ENCODE measurements at regions not wholly inside any gene's neighbourhood (a gene's known extent, or its start where the extent isn't known, plus 50 kb on each side); places are given as distances from the start of the nearest gene placed in this dataset.

DNA sequence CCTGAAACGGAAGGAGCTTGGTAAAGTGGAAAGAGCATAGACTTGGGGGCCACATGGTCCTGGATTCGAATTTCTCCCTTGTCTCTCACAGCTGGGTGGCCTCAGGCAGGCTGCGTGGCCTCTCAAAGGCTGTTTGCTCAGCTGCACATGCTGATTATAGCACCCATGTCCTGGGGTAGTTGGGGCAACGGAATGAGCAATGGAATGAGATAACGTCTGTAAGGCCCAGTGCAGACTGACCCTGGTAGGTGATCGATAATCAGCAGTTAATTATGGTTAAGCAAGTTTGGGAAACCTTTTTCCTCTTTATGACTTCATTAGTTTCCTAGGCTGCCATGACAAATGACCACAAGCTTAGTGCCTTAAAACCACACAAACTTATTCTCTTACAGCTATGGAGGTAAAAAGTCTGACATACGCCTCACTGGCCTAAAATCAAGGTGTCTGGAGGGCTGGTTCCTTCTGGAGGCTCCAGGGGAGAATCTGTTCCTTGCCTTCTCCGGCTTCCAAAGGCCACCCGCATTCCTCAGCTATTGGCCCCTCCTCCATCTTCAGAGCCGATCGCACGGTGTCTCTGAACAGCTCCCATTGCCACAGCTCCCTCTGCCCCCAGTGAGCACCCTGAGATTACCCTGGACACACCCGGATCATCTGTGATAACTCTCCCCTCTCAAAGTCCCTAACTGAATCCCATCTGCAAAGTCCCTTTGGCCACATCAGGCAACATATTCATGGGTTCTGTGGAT, 294.9 kb upstream of the FOXF1 start:
- DNase-seq (ENCODE audit: low spot score), result no peak

DNA sequence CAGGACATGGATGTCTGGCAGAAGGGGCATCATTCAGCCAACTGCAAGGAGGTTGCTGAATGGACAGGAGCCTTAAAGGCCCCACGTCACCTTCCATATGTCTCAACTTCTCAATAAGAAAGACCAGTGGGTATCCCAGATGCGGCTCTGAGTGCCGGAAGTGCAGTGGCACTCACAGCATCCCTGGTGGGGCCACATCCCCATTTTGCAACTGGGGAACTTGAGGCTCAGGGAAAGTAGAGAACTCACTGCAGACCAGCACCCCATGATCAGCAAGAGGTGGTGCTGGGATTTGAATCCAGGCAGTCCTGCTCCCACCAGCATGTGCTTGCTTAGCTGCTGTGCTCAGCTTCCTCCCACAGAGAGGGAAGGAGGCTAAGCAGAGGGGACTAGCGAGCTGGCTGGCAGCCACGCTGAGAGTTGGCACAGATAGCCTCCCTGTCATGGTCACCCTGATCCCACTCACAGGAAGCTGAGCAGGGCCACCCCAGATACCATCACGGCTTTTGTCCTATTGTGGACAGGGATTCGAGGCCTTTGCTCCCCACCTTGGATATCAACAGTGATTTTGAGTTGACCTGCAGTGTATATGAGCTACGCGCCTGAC, 294.2 kb upstream of the FOXF1 start:
- DNase-seq (ENCODE audit: low spot score), result no peak

DNA sequence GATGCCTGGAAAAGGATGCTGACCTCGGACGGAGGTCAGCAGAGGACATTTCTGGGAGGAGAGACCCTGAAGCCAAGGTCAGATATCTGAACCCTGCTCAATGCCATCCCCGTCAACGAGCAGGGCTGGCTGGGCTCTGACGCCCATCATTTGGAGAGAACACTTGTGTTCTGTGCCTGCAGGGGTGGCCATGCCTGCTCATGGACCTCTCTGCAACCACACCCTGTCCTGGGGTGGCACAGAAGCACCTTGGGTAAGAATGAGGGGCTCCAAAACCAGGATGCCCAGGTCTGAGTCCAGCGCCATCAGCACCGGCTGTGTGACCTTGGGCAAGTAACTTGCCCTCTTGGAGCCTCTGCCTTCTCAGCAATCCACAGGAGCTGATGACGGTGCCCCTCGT, 293.7 kb upstream of the FOXF1 start:
- DNase-seq (ENCODE audit: low spot score), result no peak

DNA sequence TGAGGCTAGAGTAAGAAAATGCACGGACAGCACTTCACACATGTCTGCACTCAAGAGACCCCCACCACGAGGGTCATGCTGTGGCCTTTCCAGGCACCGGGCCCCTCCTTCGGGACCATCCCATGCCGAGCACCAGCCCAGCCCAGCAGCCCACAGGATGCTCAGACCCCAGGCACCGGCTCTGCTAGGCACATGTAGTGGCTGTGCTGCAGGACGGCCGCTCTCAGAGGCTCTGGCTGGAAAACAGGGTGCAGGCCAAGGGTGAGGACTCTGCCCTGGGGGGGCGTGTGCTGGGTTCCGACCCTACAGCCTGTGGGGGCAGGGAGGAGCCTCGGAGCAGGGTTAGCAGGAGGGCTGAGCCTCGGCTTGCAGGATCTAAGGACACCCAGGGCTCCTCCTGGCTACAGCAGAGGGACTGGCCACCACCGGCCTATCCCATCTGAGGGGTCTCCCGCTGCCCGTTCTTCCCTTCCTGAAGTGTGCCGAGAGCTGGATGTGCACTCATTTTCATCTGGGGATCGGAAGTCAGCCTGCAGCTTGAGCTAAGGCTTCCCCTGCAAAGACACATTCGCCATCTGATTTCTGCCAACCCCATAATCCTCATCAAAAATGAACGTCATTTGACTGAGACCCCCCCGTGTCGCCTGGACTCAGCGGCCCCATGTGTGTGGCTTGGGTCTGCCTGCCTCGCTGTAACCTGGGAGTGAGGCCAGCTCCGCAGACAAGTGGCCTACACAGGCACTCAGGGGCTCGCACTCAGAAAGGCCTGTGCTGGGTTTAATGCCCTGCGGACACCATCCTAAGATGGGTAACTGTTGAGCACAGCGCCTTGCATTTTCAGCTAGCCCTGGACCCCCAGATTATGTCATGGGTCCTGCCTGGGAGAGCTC, 293.1 kb upstream of the FOXF1 start:
- DNase-seq (ENCODE audit: low spot score), result no peak

DNA sequence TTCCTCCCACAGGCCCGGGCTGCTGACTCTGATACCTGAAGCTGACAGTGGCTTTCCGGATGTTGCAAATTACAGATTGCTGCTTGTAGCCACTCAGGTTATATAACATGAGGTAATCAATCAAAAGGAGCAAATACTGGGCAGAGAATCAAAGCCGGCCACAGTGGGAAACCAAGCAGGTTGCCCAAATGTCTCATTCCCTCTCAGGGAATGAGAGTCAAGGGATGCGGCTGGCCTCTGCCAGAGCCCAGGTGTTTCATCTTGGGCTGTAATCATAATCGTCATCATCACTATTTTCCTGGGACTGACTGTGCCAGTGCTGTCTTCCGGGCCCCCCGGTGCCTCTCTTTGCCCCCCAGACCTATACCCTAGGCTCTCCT, 292.4 kb upstream of the FOXF1 start:
- no peak for DNase-seq (ENCODE audit: low spot score)

DNA sequence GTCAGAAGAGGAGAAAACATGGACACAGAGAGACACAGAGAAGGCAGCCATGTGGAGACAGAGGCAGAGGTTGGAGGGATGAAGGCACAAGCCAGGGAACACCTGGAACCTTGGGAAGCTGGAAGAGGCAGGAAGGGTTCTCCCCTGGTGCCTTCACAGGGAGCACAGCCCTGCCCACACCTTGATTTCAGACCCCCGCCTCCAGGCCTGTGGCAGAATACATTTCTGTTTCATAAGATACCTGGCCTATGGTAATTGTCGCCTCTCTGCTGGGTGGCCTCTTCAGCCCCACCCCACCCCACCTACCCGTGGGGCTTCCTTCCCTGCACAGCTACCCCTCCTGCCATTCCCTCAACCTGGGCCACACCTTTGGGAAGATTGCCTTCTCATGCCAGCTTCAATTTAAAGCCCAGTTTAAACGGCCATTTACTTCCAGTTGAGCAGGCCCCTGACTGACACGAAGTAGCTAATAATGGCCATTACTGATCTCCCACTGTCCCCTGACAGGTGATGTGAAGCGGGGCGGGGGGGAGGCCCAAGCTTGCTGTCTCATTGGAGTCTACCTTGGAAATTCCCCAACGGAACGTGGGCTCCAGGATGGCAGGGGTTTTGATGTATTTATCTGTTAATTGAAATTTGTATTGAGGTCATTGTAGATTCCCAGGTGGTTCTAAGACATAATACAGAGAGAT, 291.7 kb upstream of the FOXF1 start:
- DNase-seq (ENCODE audit: low spot score), result no peak

DNA sequence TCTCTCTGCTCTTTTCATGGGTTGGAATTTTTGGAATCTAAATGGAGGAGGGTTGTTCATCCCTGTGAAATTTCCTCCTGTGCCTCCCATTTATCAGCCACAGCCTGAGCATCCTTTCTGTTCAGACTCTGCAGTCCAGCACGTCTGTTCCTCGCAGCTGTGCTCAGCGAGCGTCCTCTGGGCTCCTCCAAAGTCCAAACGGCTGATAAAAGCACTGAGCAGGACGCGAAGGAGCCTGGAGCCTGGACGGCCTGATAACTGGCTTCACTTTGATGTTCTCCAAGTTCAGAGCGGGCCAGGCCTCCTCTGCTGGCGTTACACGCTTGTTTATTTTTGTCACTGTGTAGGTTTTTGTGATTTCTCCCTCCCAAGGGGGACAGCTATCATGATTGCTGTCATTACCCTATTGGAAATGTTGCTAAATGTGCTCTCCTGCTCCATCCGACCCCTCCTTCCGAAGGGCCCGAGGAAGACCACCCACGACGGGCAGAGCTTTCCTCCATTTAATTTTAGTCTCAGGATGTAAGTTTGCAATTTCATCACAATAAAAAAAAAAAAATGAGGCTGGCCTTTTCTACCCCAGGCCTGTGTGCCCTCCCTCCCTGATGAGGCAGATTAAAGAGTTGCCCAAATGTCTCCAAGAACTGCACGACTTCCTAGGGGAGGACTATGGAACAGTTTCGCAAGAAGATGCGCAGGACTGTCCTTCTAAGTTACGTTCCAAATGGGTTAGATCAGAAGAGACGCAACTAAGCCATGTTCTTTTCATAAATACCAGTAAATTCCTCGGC, 290.5 kb upstream of the FOXF1 start:
- DNase-seq (ENCODE audit: low spot score), result no peak

DNA sequence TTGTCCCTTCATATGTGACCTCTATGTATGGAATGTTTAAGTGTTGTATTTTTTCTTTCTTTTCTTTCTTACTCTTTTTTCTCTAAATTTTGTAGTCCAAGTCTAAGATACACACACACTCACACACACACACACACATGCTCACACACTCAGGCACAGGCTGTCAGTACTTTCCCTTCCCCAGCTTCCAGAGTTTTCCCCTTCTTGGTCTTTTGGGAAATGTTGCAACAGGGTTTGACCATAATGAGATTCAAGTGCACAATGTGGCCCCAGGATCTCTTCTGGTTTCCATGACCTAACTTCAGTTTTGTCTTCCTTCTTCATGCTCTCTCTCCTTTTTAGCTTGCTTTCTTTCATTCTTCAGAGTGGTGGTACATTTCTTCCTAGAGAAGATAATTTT, 289.8 kb upstream of the FOXF1 start:
- no peak for DNase-seq (ENCODE audit: low spot score)

DNA sequence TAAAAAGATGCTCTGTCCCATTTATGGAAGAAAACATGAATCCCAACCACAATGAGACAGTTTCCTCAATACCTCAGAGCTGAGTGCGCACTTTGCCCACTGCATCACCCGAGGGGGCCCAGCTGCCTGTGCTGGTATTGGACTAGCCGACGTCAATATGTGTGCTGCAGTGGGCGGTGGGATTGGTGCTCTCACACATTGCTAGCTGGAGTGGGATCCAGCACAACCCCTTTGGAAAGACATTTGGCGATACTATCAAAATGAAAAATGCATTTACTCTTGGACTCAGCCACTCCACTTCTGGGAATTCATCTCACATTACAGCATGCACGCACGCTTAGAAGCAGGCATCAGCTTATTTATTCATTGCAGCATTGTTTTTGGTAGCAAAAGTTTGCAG, 289.2 kb upstream of the FOXF1 start:
- no peak for DNase-seq (ENCODE audit: low spot score)

DNA sequence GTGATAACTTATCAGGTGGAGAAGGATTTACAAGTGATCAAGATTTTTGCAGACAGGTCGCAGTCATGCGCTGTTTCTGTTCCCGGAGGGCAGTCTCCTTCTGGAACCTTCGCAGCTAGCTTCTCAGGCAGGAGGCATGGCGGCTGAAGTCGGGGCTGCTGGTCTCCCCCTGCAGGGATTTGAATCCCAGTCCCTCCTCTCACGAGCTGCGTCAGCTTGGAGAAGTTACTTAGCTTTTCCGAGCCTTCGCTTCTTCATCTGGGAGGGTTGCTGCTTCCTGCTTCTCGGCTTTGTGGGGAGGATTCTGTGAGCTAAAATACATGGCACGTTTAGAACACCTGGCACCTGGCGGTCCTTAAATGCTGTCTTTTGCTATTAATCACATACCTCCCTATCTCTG, 287.8 kb upstream of the FOXF1 start:
- no peak for DNase-seq (ENCODE audit: low spot score)

DNA sequence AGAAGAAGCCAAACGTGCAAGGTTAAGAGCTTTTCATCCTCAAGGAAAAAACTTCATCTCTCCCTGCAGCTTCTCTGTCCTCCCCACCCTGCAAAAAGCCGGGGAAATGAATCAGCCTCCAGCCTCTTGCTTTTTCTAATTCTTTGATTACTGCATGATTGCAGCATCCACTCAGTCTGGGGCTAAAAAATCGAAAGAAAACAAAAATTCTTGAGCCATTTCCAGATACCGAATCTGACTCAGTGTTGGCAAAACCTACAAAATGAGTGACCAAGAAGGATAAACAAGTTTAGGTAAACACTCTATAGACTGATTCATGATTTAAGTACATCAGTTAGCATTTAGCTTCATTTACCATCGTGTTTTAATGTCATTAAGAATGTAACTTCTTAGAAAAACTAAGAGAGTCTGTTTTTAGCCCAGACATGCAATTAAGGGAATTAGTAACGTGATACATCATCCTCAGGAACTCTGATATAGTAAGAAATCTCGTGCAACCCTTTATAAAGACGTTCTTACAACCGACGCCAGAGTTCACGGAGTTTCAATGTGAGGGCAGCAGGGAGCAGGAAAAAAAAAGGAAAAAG, 287.3 kb upstream of the FOXF1 start:
- no peak for DNase-seq (ENCODE audit: low spot score)

DNA sequence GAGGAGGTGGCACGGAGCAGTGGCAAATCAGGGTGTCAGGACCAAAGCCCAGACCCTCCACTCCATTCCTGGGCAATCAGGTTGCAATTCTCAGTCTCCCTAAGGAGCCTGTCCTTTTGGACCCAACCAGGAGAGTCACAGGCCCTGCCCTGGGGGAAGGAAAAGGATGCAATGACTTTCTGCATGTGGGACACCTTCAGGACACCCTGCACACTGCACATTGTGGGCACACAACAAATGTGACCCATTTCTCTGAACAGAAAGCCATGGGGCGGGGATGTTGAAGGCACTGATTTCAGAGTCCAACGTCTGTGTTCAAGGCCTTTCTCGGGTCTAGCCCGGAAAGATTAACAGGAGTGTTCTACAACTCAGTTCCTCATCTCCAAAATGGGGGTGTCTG, 286.2 kb upstream of the FOXF1 start:
- DNase-seq (ENCODE audit: low spot score), result no peak

DNA sequence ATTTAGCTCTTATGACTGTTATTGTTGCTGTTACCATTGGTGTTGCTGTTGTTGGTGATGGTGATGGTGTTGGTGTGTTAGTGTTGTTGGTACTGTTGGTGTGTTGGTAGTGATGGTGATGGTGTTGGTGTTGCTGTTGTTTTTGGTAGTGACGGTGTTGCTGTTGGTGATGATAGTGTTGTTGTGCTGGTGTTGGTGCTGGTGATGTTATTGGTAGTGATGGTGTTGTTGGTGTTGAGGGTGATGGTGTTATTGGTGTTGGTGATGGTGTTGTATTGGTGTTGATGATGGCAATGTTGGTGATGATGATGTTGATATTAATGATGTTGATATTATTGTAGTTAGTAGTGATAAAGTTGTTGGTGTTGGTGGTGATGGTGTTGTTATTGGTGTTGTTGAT, 285.7 kb upstream of the FOXF1 start:
- no peak for DNase-seq (ENCODE audit: low spot score)

DNA sequence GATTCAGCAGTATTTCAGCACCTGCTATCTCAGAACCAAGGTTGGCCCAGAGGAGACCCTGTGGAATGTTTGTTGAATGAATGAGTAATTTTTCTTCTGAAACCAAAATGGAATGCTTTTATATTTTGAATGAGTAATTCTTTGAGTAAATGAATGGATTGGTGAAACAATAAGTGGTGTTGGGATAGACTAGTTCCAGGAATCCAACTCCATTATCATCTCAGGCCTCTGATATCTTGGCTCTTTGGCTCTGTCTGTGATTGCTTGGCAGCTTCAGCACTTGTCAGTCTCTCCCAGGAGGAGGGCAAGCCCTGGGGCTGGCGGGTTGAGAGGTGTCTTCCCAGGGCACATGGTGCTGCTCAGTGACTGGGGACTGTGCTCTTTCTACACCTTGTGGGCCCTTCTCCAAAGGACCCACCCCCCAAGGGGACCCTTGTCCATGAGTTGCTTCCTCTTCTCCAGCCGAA, 284.4 kb upstream of the FOXF1 start:
- DNase-seq (ENCODE audit: low spot score), result no peak

DNA sequence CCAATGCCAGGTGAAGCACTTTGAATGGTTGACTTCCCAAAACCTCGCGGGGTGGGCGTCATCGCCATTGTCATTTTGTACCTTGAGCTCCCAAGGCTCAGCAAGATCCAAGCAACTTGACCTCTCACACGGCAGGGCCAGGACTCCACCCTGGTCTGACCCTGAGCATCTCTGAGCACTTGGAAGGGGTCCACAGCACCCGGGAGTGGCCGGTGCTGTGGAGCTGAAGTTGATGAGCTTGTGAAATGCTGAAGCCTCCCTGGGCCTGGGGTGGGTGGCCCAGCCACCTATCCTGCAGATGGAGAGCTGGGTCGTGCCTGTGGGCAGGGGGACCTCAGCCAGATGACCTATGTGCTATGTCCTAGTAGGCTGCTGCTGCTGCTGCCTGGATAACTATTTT, 283.3 kb upstream of the FOXF1 start:
- no peak for DNase-seq (ENCODE audit: low spot score)

DNA sequence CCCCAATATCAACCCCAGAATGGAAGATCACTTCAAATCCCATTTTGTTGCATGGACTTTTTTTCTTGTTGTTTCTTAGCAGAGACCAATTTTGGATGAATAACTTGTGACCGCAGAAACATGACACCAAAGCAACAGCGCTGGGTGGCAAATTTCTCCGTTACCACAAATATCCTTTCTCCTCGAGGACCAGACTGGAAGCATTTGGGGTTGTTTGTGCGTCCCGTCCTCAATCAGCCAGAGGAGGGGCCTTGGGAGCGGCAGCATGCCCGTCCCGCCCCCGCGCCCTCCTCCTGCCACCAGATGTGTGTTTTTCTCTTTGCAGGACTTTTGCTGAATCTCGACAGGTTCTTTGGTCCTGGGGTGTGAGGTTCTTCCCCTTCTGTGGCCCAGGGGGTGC, 282.5 kb upstream of the FOXF1 start:
- DNase-seq (ENCODE audit: low spot score), result no peak

DNA sequence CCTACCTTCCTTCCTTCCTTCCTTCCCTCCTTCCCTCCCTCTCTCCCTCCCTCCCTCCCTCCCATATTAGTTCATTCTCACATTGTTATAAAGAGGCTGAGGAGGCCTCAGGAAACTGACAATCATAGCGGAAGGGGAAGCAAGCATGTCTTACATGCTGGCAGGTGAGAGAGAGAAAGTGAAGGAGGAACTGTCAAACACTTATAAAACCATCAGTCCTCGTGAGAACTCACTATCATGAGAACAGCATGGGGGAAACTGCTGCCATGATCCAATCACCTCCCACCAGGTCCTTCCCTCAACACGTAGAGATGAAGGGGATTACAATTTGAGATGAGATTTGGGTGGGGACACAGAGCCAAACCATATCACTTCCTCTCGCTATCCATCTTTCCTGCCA, 281.6 kb upstream of the FOXF1 start:
- no peak for DNase-seq (ENCODE audit: low spot score)

DNA sequence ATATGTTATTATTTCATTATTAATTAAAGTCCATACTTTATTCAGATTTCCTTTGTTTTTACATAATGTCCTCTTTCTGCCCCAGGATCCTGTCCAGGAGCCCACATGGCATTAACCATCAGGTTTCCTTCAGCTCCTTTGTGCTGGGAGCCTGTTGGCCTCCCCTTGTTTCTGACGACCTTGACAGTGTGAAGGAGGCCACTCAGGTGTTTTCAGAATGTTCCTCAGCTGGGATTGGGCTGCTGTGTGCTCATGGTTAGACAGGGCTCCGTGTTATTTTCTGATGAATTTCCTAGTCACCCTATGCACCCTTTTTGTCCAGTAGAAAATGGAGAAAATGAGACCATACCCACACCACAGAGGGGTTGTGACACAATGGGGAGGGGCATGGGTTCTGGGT, 281.0 kb upstream of the FOXF1 start:
- no peak for DNase-seq (ENCODE audit: low spot score)

DNA sequence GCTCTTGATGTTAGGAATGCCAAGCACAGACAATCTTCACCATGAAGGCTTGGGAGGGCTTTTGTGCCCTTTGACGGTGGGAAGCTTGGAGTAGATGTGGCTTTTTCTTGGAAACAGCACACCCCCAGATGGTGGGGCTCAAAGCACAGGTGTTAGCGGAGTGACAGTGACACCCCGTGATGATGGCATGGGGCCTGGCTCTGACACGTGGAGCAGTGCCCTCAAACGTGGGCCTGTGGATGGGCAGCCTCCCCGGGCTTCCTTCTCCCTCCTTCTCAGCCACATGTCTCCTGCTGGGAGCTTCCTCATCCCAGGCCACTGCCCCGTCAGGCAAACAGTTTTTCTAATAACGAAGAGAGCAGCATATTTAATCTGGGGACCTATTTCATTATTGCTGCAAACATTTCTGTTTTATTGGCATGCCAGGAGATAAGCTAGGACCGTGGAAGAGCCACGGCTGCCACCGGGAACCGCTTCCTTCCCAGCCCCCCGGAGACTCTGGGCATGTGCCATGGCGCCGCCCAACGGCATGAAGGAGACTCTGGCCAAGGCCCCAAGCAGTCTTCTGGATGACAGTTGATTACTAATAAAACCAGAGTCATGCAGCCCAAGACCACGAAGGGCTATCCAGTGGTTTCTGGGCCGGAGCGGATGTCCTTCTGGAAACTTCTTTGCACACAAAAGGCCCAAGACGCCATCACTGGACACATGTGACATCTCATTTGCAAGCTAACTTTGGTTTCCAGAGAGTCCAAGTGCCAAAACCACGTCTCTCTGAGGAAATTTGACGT, 280.3 kb upstream of the FOXF1 start:
- no peak for DNase-seq (ENCODE audit: low spot score)

DNA sequence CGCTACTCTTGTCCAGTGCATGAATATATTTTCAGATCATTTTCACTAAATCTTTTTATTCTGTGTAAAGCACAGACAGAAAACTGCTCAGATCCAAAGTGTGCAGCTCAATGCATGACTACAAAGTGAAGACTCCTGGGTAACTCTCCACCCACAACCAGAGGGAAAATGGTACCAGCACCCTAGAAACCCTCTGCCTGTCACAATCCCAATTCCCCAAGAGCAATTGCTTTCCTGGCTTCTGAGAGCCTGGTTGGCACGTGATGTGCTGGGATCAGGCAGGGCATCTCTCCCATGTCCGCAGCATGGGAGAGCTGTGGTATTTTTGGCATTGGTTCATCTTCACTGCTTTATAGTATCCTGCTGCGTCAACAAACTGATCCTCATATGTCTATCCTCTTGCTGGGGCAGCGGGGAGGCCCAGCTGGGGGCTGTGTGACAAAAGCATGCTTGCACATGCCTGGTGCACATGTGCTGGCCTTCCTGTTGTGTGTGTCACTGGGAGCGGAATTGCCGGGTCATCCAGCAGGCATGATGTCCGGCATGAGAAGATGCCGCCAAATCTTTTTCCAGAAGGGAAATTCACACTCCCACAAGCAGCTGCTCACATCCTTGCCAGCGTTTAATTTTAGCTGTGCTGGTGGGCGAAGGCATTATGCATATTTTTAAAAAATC, 278.9 kb upstream of the FOXF1 start:
- no peak for DNase-seq (ENCODE audit: low spot score)
